ENCODE measurements at regions not wholly inside any gene's neighbourhood (a gene's known extent, or its start where the extent isn't known, plus 50 kb on each side); places are given as distances from the start of the nearest gene placed in this dataset.

DNA sequence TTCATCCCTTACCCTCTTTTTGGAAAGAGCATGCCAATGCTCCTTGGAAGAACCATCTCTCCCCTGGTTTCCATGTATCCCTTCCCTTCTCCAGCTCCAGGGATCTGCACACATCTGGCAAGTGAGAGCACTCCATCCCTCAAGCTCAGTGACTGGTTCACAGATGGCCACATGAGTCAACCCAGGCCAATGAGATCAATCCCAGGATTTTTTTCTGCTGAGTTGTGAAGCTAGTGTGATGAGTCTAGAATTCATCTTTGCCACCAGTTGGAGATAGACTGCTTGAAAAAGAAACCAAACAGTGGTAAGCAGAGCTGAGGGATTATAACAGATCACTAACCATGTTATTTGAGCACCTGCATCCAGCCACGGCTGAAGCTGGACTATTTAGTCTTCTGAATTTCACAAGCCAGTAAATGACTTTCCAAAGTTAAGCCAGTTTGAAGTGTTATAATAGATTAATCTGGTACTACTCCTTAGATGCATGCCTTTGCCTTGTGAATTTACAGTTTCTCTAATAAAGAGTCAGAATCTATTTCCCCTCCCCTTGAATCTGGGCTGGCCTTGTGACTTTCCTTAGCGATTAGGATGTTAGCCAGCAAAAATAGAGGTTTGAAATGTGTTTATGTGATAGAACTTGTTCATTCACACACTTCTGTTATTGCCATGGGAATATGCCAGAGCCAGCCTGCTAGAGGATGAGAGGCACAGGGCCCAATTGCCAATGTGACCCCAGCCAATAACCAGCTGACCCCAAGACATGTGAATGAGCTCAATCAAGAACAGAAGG is 159.8 kb downstream of the WNT5A start:
- TF ChIP-seq, protein P1, sequence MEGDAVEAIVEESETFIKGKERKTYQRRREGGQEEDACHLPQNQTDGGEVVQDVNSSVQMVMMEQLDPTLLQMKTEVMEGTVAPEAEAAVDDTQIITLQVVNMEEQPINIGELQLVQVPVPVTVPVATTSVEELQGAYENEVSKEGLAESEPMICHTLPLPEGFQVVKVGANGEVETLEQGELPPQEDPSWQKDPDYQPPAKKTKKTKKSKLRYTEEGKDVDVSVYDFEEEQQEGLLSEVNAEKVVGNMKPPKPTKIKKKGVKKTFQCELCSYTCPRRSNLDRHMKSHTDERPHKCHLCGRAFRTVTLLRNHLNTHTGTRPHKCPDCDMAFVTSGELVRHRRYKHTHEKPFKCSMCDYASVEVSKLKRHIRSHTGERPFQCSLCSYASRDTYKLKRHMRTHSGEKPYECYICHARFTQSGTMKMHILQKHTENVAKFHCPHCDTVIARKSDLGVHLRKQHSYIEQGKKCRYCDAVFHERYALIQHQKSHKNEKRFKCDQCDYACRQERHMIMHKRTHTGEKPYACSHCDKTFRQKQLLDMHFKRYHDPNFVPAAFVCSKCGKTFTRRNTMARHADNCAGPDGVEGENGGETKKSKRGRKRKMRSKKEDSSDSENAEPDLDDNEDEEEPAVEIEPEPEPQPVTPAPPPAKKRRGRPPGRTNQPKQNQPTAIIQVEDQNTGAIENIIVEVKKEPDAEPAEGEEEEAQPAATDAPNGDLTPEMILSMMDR (conservative IDR thresholded peaks at IDR 0.05; ENCODE audit: low read length) = no peak
- no peak for TF ChIP-seq EZH2phosphoT487 (IDR thresholded peaks at IDR 0.05; ENCODE audit: borderline replicate concordance)

Measured in Loucy (cell line).